ENCODE measurements at regions not wholly inside any gene's neighbourhood (a gene's known extent, or its start where the extent isn't known, plus 50 kb on each side); places are given as distances from the start of the nearest gene placed in this dataset.

DNA sequence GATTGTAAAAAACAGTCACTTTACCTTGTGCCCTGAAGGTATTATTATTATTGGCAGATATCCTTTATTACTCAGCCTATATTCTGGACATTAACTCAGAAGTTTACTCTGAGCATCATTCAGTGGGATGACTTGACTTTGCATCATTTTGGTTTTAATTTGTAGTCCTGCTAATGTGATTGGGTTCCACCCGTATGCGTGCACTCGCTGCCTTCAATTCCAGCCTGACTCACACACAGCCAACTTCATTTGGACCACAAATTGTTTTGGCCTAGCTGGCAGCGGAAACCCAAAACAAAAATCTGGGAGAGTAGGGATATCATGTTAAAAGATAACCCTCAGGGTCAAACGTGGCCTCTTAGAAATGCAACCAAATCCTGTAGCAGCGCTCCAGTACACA lies 704.4 kb upstream of the SLC35B3 start:
- no peak for TF ChIP-seq CTCF (IDR thresholded peaks at IDR 0.05)
- no peak for TF ChIP-seq POLR2A (IDR thresholded peaks at IDR 0.05)

Data from uterus (tissue), 2 donors.